HAP-1 (cell line): ENCODE measurements at regions not wholly inside any gene's neighbourhood (a gene's known extent, or its start where the extent isn't known, plus 50 kb on each side); places are given as distances from the start of the nearest gene placed in this dataset.

Experiments used
- DNase-seq, 2 experiments: peaks; one replicate each; pipeline ENCODE4 v3.0.0-alpha.2; 2016 to 2020; ENCODE audit warnings: low spot score in 2 of 2
- H3K27me3 ChIP-seq: fragments of 250-450 bp; sonication (Bioruptor Pico); 2 replicates; pipeline ENCODE4 v1.5.1; 2020; ENCODE audit warnings: low read depth, mild to moderate bottlenecking, moderate library complexity
- H3K36me3 ChIP-seq: fragments of 250-450 bp; sonication (Bioruptor Pico); replicated peaks from 2 replicates; pipeline ENCODE4 v1.5.1; 2020; ENCODE audit warnings: mild to moderate bottlenecking
- H3K4me1 ChIP-seq: fragments of 250-450 bp; sonication (Bioruptor Pico); 2 replicates; pipeline ENCODE4 v1.5.1; 2020; ENCODE audit warnings: mild to moderate bottlenecking
- H3K4me3 ChIP-seq: fragments of 250-450 bp; sonication (Bioruptor Pico); 2 replicates; pipeline ENCODE4 v1.5.1; 2020; ENCODE audit warnings: mild to moderate bottlenecking, moderate library complexity
- H3K9me3 ChIP-seq: fragments of 250-450 bp; sonication (Bioruptor Pico); 2 replicates; pipeline ENCODE4 v1.5.1; 2020; ENCODE audit warnings: mild to moderate bottlenecking, moderate library complexity
- in situ Hi-C: fragments of 300-500 bp; cut with MboI; formaldehyde crosslinking; loops from 3 replicates; pipeline ENCODE4 v1.14.3; 2020; ENCODE audit warnings: low sequenced_read_pairs, inconsistent platforms, mixed read lengths

DNA sequence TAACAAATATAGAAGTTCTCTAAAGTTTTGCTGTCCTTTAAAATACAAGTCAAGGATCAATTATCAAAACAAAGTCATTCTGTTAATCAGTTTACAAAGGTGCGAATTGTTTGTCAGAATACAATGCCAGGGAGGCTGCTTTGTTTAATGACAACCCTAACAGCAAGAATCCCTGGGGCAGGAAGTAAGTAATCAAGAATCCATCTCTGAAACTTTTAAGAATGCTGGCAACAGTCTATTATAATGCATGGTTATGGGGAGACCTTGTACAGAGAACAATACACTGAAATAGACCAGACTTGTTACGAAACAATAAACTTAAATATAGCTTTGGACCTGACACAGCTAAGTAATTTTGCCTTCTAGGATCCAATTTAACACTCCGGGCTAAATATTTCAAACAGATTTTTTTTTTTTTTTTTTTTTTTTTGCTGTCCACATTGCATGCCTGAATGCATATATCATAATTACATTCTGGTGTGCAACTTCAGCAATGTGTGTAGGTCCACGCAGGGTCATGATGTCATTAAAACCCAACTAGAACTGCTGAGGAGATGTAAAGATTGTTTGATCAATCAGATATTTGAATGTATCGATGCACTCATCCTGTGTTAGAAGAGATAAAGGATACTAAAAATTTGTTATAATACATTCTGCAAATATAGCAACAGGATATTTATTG, 421.3 kb downstream of the CETN3 start:
- H3K36me3 ChIP-seq: no peaks in the 10 kb centered on the region
- peak in 1 of 2 experiments; percentile 76 for DNase-seq
- H3K4me1 ChIP-seq: peaks cover 10% of the 10 kb centered on the region
- in situ Hi-C loops: no loop called here
- H3K4me3 ChIP-seq: no peak overlapping the region
- no peaks in the 10 kb centered on the region for H3K9me3 ChIP-seq
- H3K27me3 ChIP-seq: no peaks in the 10 kb centered on the region

DNA sequence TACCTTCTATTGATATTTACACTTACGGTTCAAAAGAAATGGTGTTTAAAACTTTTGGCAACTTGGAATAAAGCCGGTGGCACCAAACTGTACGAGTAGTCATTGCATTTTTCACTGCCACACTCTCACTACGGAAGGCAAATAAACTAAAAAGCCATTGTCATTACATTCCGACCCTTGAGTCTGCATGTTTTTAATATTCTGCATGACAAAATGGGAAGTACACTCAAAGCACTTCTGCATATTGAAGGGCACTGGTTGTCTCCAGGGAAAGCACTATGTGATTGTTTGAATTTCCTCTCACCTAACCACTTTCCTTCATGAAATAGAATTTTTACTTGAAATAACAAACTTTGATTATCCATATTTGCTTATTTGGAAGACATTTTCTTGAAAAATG, 426.3 kb downstream of the CETN3 start:
- in situ Hi-C loops: no loop called here
- H3K36me3 ChIP-seq: no peaks in the 10 kb centered on the region
- DNase-seq: peak in 1 of 2 experiments; percentile 8
- no peak overlapping the region for H3K4me3 ChIP-seq
- H3K9me3 ChIP-seq: no peaks in the 10 kb centered on the region
- H3K27me3 ChIP-seq: no peaks in the 10 kb centered on the region
- H3K4me1 ChIP-seq: peaks cover 5% of the 10 kb centered on the region

DNA sequence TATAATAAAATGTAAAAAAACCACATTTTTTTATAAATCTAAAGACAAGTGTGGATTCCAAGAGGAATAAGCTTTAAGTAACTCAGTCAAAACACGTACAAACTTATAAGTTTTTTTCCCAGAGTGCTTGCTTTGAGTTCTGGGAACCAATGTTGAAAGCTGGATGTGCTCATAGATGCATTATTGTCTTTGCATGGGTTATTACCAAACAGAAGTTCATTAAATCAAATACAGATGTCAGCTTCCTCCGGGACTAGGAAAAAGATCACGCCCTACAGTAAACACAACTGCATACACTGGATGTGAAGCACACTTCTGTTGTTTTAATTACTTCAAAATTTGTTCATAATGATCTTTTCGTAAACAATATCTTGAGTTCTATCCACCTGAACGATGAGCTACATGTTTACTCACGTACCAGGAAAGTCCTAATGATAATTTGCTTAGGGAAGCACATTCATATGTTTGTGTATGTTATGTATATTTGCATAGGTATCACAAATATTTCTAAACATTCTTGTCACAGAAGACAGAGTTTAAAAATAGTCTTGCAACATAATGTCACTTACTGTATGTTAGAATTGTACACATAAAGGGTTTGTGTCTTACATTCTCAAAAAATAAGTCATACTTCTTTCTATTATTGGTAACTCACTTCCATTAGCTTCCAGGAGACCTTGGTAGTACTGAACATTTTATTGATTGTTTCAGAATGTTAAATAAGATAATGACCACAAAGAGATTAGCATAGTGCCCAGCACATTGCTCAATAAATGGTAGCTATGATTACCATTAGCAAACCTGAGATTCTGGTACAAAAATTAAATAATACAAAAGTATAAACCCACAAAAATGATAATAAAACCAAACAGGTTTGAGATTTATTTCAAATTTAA, 427.4 kb downstream of the CETN3 start:
- H3K36me3 ChIP-seq: no peaks in the 10 kb centered on the region
- no peak for DNase-seq
- in situ Hi-C loops: no loop called here

DNA sequence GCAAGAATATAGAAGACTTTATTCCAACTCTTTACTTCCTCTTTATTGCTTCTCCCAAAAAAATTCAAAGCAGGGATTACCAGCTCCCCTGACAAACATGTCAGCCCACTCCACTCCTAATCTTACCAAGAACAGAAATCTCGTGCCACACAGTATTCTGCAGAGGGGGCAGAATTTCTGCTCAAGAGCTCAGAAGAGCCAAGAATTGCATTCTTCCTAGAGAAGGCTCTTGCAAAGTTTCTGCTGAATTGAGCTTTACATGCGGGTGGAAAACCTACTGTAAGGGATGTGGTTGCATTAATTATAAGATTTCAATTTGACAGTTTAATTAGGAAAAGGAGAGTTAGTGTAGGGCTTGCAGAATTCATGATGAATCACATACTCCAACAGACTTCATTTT, 428.5 kb downstream of the CETN3 start:
- H3K4me1 ChIP-seq: no peaks in the 10 kb centered on the region
- H3K27me3 ChIP-seq: no peaks in the 10 kb centered on the region
- H3K4me3 ChIP-seq: no peak overlapping the region
- no peaks in the 10 kb centered on the region for H3K36me3 ChIP-seq
- DNase-seq: no peak
- in situ Hi-C loops: no loop called here
- H3K9me3 ChIP-seq: no peaks in the 10 kb centered on the region

More for the DNA sequence above, 427.4 kb downstream of the CETN3 start:
- H3K9me3 ChIP-seq: no peaks in the 10 kb centered on the region
- no peaks in the 10 kb centered on the region for H3K4me1 ChIP-seq
- H3K4me3 ChIP-seq: no peak overlapping the region
- no peaks in the 10 kb centered on the region for H3K27me3 ChIP-seq

DNA sequence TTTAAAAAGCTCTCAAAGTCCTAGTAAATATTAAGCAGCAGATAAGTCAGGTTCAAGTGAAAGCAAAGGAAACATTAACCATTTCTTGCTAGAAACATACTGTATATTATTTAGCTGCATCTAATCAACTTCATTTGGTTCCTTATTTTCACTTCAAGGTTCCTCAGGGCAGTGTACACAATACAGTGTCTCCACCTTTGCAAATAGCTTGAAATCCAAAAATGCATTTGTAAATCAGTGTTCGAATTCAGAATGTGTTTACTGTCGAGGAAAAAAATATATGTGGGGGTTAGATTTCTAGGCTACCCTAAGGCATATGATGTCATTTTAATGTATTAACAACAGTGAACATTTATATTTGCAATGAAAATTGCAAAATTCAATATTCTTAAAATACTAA, 436.0 kb downstream of the CETN3 start:
- H3K36me3 ChIP-seq: no peaks in the 10 kb centered on the region
- no peak overlapping the region for H3K4me3 ChIP-seq
- no peak for DNase-seq
- H3K4me1 ChIP-seq: no peaks in the 10 kb centered on the region
- in situ Hi-C loops: no loop called here
- no peaks in the 10 kb centered on the region for H3K9me3 ChIP-seq
- no peaks in the 10 kb centered on the region for H3K27me3 ChIP-seq

DNA sequence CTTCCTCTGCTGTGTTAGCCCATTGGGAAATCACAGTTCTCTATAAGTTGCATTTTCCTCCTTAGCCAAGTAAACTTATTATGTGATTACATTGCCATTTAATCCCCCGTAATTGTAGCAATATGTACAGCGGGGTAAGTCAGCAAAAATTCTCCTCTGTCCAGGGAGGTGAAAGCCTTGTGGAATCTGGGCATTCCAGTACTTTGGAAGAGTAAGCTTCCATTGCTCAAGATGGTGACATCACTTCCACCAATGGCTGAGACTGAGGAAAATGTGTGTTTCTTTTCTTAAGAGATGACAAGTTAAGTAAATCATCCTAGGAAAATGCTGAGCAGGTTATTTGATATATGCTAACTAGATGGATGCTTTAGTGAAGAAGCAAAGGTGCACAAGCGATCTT, 436.7 kb downstream of the CETN3 start:
- Histone ChIP-seq H3K4me3 (no peak overlapping the region), H3K9me3 (no peaks in the 10 kb centered on the region), H3K36me3 (no peaks in the 10 kb centered on the region), H3K27me3 (no peaks in the 10 kb centered on the region), H3K4me1 (no peaks in the 10 kb centered on the region)
- DNase-seq: no peak
- in situ Hi-C loops: no loop called here

- no peaks in the 10 kb centered on the region for H3K27me3 ChIP-seq
- H3K4me3 ChIP-seq: no peak overlapping the region
- DNase-seq: no peak
- H3K36me3 ChIP-seq: no peaks in the 10 kb centered on the region
- in situ Hi-C loops: no loop called here
- no peaks in the 10 kb centered on the region for H3K4me1 ChIP-seq
- H3K9me3 ChIP-seq: no peaks in the 10 kb centered on the region
Observed at GRCh38 chr5:89968958-89969381, 440.6 kb downstream of the CETN3 start.

- no peaks in the 10 kb centered on the region for H3K27me3 ChIP-seq
- H3K4me3 ChIP-seq: no peak overlapping the region
- DNase-seq: no peak
- H3K9me3 ChIP-seq: no peaks in the 10 kb centered on the region
- no peaks in the 10 kb centered on the region for H3K36me3 ChIP-seq
- H3K4me1 ChIP-seq: no peaks in the 10 kb centered on the region
- in situ Hi-C loops: no loop called here
Observed at GRCh38 chr5:89967771-89968444, 441.6 kb downstream of the CETN3 start.

- Histone ChIP-seq H3K4me1 (no peaks in the 10 kb centered on the region), H3K36me3 (no peaks in the 10 kb centered on the region), H3K27me3 (no peaks in the 10 kb centered on the region), H3K9me3 (no peaks in the 10 kb centered on the region), H3K4me3 (no peak overlapping the region)
- in situ Hi-C loops: no loop called here
- DNase-seq: no peak
Observed at GRCh38 chr5:89956838-89957237, 452.7 kb downstream of the CETN3 start.

- Histone ChIP-seq H3K4me3 (no peak overlapping the region), H3K36me3 (no peaks in the 10 kb centered on the region), H3K4me1 (no peaks in the 10 kb centered on the region), H3K9me3 (no peaks in the 10 kb centered on the region), H3K27me3 (no peaks in the 10 kb centered on the region)
- no peak for DNase-seq
- in situ Hi-C loops: no loop called here
Observed at GRCh38 chr5:89954916-89955315, 454.6 kb downstream of the CETN3 start.

DNA sequence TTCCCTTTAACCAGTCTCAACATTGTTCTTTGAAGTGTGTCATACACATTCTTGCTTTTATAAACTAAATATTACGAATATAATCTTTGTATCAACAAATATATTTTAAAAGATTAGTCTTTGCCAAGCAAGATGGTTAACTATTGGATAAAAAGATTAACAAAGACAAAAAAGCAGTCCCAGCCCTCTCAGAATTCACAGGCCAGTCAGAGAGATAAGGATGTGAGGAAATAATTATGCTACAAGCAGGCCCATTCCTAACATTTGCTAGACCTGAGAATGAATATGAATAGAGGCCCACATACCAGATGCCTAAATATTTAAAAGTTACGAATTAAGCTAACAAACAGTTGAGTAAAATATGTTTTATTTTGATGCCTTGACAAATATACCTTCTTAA, 457.7 kb downstream of the CETN3 start:
- in situ Hi-C loops: no loop called here
- no peak for DNase-seq
- Histone ChIP-seq H3K36me3 (no peaks in the 10 kb centered on the region), H3K4me1 (no peaks in the 10 kb centered on the region), H3K4me3 (no peak overlapping the region), H3K27me3 (no peaks in the 10 kb centered on the region), H3K9me3 (no peaks in the 10 kb centered on the region)

GRCh38 chr5:89950234-89950633, 459.3 kb downstream of the CETN3 start:
- in situ Hi-C loops: no loop called here

DNA sequence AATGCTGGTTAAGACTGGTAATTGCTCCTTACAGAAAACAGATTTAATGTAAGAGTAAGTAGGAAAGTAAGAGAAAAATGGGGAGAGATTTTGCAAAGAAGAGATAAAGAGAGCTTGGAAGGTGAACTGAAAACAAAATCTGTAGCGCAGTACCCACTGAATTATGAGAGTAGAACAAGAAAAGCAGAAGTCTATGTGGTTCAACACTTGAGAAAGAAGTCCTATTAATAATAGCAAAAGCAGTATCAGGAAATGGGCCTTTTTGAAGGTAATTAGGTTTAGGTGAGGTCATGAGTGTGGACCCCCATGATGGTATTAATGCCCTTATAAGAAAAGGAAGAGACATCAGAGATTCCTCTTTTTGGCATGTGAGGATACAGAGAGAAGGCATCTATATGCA, 460.6 kb downstream of the CETN3 start:
- Histone ChIP-seq H3K4me1 (no peaks in the 10 kb centered on the region), H3K4me3 (no peak overlapping the region), H3K27me3 (no peaks in the 10 kb centered on the region), H3K9me3 (no peaks in the 10 kb centered on the region), H3K36me3 (no peaks in the 10 kb centered on the region)
- in situ Hi-C loops: no loop called here
- no peak for DNase-seq

More at GRCh38 chr5:89950234-89950633, 459.3 kb downstream of the CETN3 start:
- Histone ChIP-seq H3K27me3 (no peaks in the 10 kb centered on the region), H3K9me3 (no peaks in the 10 kb centered on the region), H3K36me3 (no peaks in the 10 kb centered on the region), H3K4me1 (no peaks in the 10 kb centered on the region), H3K4me3 (no peak overlapping the region)
- DNase-seq: no peak

DNA sequence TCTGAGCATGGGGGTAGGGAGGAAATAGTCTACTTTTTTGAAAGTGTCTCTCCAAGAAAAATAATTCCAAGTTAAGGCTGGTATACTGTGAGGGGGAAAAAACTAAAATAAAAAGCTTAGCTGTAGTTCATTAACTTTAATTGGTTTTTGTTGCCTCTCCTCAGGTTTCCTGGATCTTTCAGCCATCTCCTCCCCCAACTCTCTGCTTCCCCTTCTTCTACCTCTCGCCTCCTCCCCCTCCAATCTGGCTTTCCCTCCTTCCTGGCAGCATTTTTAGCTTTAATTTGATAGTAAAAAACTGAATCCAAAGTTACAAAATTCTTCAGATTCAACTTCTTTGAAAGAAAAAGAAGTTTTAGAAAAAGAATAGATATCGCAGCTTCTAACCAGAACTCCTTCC, 462.6 kb downstream of the CETN3 start:
- Histone ChIP-seq H3K27me3 (no peaks in the 10 kb centered on the region), H3K4me1 (no peaks in the 10 kb centered on the region), H3K36me3 (no peaks in the 10 kb centered on the region), H3K9me3 (no peaks in the 10 kb centered on the region), H3K4me3 (no peak overlapping the region)
- DNase-seq: no peak
- in situ Hi-C loops: no loop called here
